Duodenal mucosa (tissue), 2 donors: ENCODE measurements at regions not wholly inside any gene's neighbourhood (a gene's known extent, or its start where the extent isn't known, plus 50 kb on each side); places are given as distances from the start of the nearest gene placed in this dataset.
"Not testable (repeated sequence)": the region's sequence is repeated elsewhere in the genome, so short reads cannot be mapped to it uniquely, and the experiment has no call there.

Experiments
- H3K27ac ChIP-seq: one replicate; pipeline ENCODE4 v1.7.0; 2013; ENCODE audit warnings: low read depth, low read length
- H3K27me3 ChIP-seq, 2 donors: one replicate each; pipeline ENCODE4 v1.7.0; 2013; ENCODE audit warnings: low read length in 2 of 2, control low read depth in 1 of 2; ENCODE audit not compliant: insufficient read depth in 2 of 2, control insufficient read depth in 1 of 2
- H3K36me3 ChIP-seq, 2 donors: one replicate each; pipeline ENCODE4 v1.7.0; 2013; ENCODE audit warnings: low read length in 2 of 2, control low read depth in 1 of 2; ENCODE audit not compliant: insufficient read depth in 2 of 2, control insufficient read depth in 1 of 2
- H3K4me1 ChIP-seq, 2 donors: one replicate each; pipeline ENCODE4 v1.7.0; 2013; ENCODE audit warnings: low read length in 2 of 2, control low read depth in 1 of 2; ENCODE audit not compliant: insufficient read depth in 2 of 2, control insufficient read depth in 1 of 2
- H3K4me3 ChIP-seq, 2 donors: one replicate each; pipeline ENCODE4 v1.7.0; 2013; ENCODE audit warnings: low read length in 2 of 2, low read depth in 1 of 2
- H3K9ac ChIP-seq, 2 donors: one replicate each; pipeline ENCODE4 v1.7.0; 2013; ENCODE audit warnings: low read length in 2 of 2, low read depth in 1 of 2
- H3K9me3 ChIP-seq, 2 donors: one replicate each; pipeline ENCODE4 v1.7.0; 2013; ENCODE audit warnings: low read length in 2 of 2, control low read depth in 1 of 2; ENCODE audit not compliant: control insufficient read depth in 1 of 2

GRCh38 chr13:81546294-81546693, 1205.4 kb upstream of the SPRY2 start:
- H3K9me3 ChIP-seq, H3K27ac ChIP-seq, H3K27me3 ChIP-seq, H3K4me3 ChIP-seq, H3K9ac ChIP-seq, H3K36me3 ChIP-seq, H3K4me1 ChIP-seq: not testable (repeated sequence)

- no peaks in the 10 kb centered on the region for H3K36me3 ChIP-seq
- H3K27ac ChIP-seq = no peak overlapping the region
- H3K4me1 ChIP-seq = no peaks in the 10 kb centered on the region
- no peaks in the 10 kb centered on the region for H3K27me3 ChIP-seq
- H3K4me3 ChIP-seq = no peak overlapping the region
- peaks cover 2 to 3% of the 10 kb centered on the region in 2 donors for H3K9me3 ChIP-seq
- H3K9ac ChIP-seq = no peak overlapping the region
These were observed 1199.9 kb upstream of the SPRY2 start for GRCh38 chr13:81540777-81541176.

- Histone ChIP-seq H3K27me3 (no peaks in the 10 kb centered on the region), H3K36me3 (no peaks in the 10 kb centered on the region), H3K27ac (no peak overlapping the region), H3K9ac (no peak overlapping the region), H3K4me3 (no peak overlapping the region), H3K9me3 (no peaks in the 10 kb centered on the region), H3K4me1 (no peaks in the 10 kb centered on the region)
These were observed 1198.8 kb upstream of the SPRY2 start for GRCh38 chr13:81539643-81540150.

GRCh38 chr13:81498969-81499368, 1158.0 kb upstream of the SPRY2 start:
- no peak overlapping the region for H3K9ac ChIP-seq
- H3K9me3 ChIP-seq = no peaks in the 10 kb centered on the region
- H3K27me3 ChIP-seq = no peaks in the 10 kb centered on the region
- no peak overlapping the region for H3K4me3 ChIP-seq
- H3K4me1 ChIP-seq = no peaks in the 10 kb centered on the region
- no peak overlapping the region for H3K27ac ChIP-seq
- no peaks in the 10 kb centered on the region for H3K36me3 ChIP-seq

GRCh38 chr13:81493144-81493543, 1152.2 kb upstream of the SPRY2 start:
- Histone ChIP-seq H3K4me1 (no peaks in the 10 kb centered on the region), H3K36me3 (no peaks in the 10 kb centered on the region), H3K9me3 (no peaks in the 10 kb centered on the region), H3K9ac (no peak overlapping the region), H3K27me3 (no peaks in the 10 kb centered on the region), H3K4me3 (no peak overlapping the region), H3K27ac (no peak overlapping the region)

- no peak overlapping the region for H3K4me3 ChIP-seq
- H3K9ac ChIP-seq = no peak overlapping the region
- no peaks in the 10 kb centered on the region for H3K27me3 ChIP-seq
- H3K36me3 ChIP-seq = no peaks in the 10 kb centered on the region
- H3K9me3 ChIP-seq = no peaks in the 10 kb centered on the region
- no peak overlapping the region for H3K27ac ChIP-seq
- H3K4me1 ChIP-seq = no peaks in the 10 kb centered on the region
These were observed 1151.5 kb upstream of the SPRY2 start for GRCh38 chr13:81492449-81492848.

- Histone ChIP-seq H3K27ac (no peak overlapping the region), H3K36me3 (no peaks in the 10 kb centered on the region), H3K9ac (no peak overlapping the region), H3K4me1 (no peaks in the 10 kb centered on the region), H3K4me3 (no peak overlapping the region), H3K9me3 (no peaks in the 10 kb centered on the region), H3K27me3 (no peaks in the 10 kb centered on the region)
These were observed 1147.1 kb upstream of the SPRY2 start for GRCh38 chr13:81488021-81488420.

- no peaks in the 10 kb centered on the region for H3K9me3 ChIP-seq
- no peak overlapping the region for H3K4me3 ChIP-seq
- no peaks in the 10 kb centered on the region for H3K27me3 ChIP-seq
- no peak overlapping the region for H3K9ac ChIP-seq
- H3K27ac ChIP-seq = no peak overlapping the region
- H3K4me1 ChIP-seq = no peaks in the 10 kb centered on the region
- H3K36me3 ChIP-seq = no peaks in the 10 kb centered on the region
These were observed 1146.2 kb upstream of the SPRY2 start for GRCh38 chr13:81487151-81487550.

- Histone ChIP-seq H3K4me3 (no peak overlapping the region), H3K27me3 (no peaks in the 10 kb centered on the region), H3K9ac (no peak overlapping the region), H3K9me3 (no peaks in the 10 kb centered on the region), H3K4me1 (no peaks in the 10 kb centered on the region), H3K27ac (no peak overlapping the region), H3K36me3 (no peaks in the 10 kb centered on the region)
These were observed 1139.7 kb upstream of the SPRY2 start for GRCh38 chr13:81480634-81481033.

GRCh38 chr13:81473366-81473899, 1132.5 kb upstream of the SPRY2 start:
- H3K36me3 ChIP-seq = no peaks in the 10 kb centered on the region
- no peak overlapping the region for H3K27ac ChIP-seq
- no peaks in the 10 kb centered on the region for H3K9me3 ChIP-seq
- H3K4me3 ChIP-seq = no peak overlapping the region
- no peaks in the 10 kb centered on the region for H3K4me1 ChIP-seq
- no peak overlapping the region for H3K9ac ChIP-seq
- H3K27me3 ChIP-seq = no peaks in the 10 kb centered on the region

- H3K9me3 ChIP-seq = no peaks in the 10 kb centered on the region
- H3K27ac ChIP-seq = no peak overlapping the region
- H3K36me3 ChIP-seq = no peaks in the 10 kb centered on the region
- H3K27me3 ChIP-seq = no peaks in the 10 kb centered on the region
- no peak overlapping the region for H3K9ac ChIP-seq
- no peak overlapping the region for H3K4me3 ChIP-seq
- H3K4me1 ChIP-seq = no peaks in the 10 kb centered on the region
These were observed 1117.2 kb upstream of the SPRY2 start for GRCh38 chr13:81458170-81458569.
